SK-N-MC (cell line): ENCODE measurements at regions not wholly inside any gene's neighbourhood (a gene's known extent, or its start where the extent isn't known, plus 50 kb on each side); places are given as distances from the start of the nearest gene placed in this dataset.

ENCODE experiments used
- EZH2 ChIP-seq: fragments of 200-600 bp; sonication (generic); IDR thresholded peaks from one replicate; pipeline ENCODE4 v1.6.1; 2017; ENCODE audit warnings: antibody characterized with exemption
- FOXP2 ChIP-seq: optimal IDR thresholded peaks from 2 replicates; pipeline ENCODE3; 2011; ENCODE audit warnings: mild to moderate bottlenecking, moderate library complexity; ENCODE audit not compliant: insufficient read depth; ENCODE audit errors: extremely low read length, control extremely low read depth
- POLR2AphosphoS5 ChIP-seq: IDR thresholded peaks from 2 replicates; pipeline ENCODE4 v1.6.1; 2012; ENCODE audit warnings: mild to moderate bottlenecking, low read depth, low read length, borderline replicate concordance

DNA sequence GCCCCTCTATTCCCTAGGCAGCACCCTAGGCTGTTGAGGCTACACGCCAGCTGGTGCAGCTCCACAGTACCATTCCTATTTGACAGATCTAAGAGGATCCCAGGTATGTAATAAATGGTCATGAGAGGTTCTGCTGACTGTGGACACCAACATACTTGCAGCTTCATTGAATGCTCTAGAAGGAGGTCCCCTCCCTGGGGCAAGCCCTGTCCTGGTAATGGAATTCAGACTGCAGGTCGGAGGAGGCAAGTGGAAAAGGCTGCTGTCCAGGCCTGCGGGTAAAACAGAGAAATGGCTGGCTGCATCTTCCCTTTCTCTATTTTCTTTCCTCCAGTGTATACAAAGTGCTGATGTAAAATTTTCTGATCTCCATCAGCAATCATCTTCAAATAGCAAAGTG, 66.1 kb upstream of the ZNF648 start:
- TF ChIP-seq EZH2 (no peak), POLR2AphosphoS5 (no peak), FOXP2 (no peak)
